K562 (cell line): ENCODE measurements at regions not wholly inside any gene's neighbourhood (a gene's known extent, or its start where the extent isn't known, plus 50 kb on each side); places are given as distances from the start of the nearest gene placed in this dataset.

Experiments used
- ATAC-seq: fragments of 200-7000 bp; cut with Tn5 transposase; 3 replicates; pipeline ENCODE4 v1.9.1; 2020; ENCODE audit warnings: moderate library complexity
- BruUV-seq: library from RNA; stranded (reverse); fragments of 400-500 nt; replicated peaks from 2 replicates; lab custom pipeline; 2021; lab: Mats Ljungman, UMichigan
- CTCF ChIA-PET: fragments of 300-600 bp; formaldehyde crosslinking; extraction: SDS; loops from one replicate; lab custom pipeline; 2021; ENCODE audit warnings: low intra/inter-chr PET ratio; lab: Yijun Ruan, JAX
- POLR2A ChIA-PET: fragments of 300-600, 350-650 bp; sonication (Branson Sonifier 250); formaldehyde crosslinking; extraction: SDS; loops from one replicate; lab custom pipeline; 2021; ENCODE audit warnings: antibody characterized with exemption, inconsistent platforms; lab: Yijun Ruan, JAX
- DNase-seq, 4 experiments: peaks; one replicate each; pipeline versions ENCODE4 v3.0.0 to v3.0.0-alpha.2; 2011 to 2018; ENCODE audit warnings: low spot score in 3 of 4, mixed read lengths in 3 of 4; ENCODE audit errors: extremely low read depth in 1 of 4
- FAIRE-seq: peaks from 2 replicates; lab custom pipeline; 2011; peaks lifted over from hg19 to GRCh38; lab: Jason Lieb, UNC
- H2AFZ ChIP-seq: 2 replicates; pipeline ENCODE4 v1.6.0; 2011; ENCODE audit warnings: low read depth, low read length, control low read depth, inconsistent platforms
- H3K27ac ChIP-seq: fragments of 200-600 bp; 3 replicates; pipeline ENCODE4 v1.8.0; 2011; ENCODE audit warnings: low read depth, mild to moderate bottlenecking, control low read depth, inconsistent platforms, low read length, moderate library complexity, mixed read lengths; ENCODE audit errors: extremely low read depth
- H3K27me3 ChIP-seq, 2 experiments: fragments of 300-600 bp in 1 of 2; 2 replicates in 1 of 2; 3 replicates in 1 of 2; pipeline versions ENCODE4 v1.6.0 to v1.8.0; 2011; ENCODE audit warnings: inconsistent platforms in 2 of 2, low read length in 2 of 2, mild to moderate bottlenecking in 1 of 2, mixed read lengths in 1 of 2, moderate library complexity in 1 of 2; ENCODE audit not compliant: control insufficient read depth in 2 of 2, insufficient read depth in 2 of 2
- H3K36me3 ChIP-seq: fragments of 300-600 bp; 3 replicates; pipeline ENCODE4 v1.8.0; 2011; ENCODE audit warnings: mild to moderate bottlenecking, low read length, inconsistent platforms; ENCODE audit not compliant: control insufficient read depth, insufficient read depth
- H3K4me1 ChIP-seq, 2 experiments: fragments of 200-600 bp in 1 of 2; replicated peaks in 1 of 2; 2 replicates in 1 of 2; 3 replicates in 1 of 2; pipeline versions ENCODE4 v1.5.1 to v1.8.0; 2011; ENCODE audit warnings: inconsistent platforms in 2 of 2, low read length in 2 of 2, mild to moderate bottlenecking in 1 of 2, mixed read lengths in 1 of 2, moderate library complexity in 1 of 2; ENCODE audit not compliant: control insufficient read depth in 2 of 2, insufficient read depth in 2 of 2
- H3K4me2 ChIP-seq: 2 replicates; pipeline ENCODE4 v1.6.1; 2011; ENCODE audit warnings: low read length, control low read depth, inconsistent platforms, mixed read lengths; ENCODE audit not compliant: insufficient read depth
- H3K4me3 ChIP-seq: fragments of 200-600 bp; sonication (generic), shearing (Covaris generic); 2 replicates; pipeline ENCODE4 v1.5.1; 2016; ENCODE audit warnings: control low read depth, inconsistent platforms
- H3K79me2 ChIP-seq: fragments of 200-600 bp; 3 replicates; pipeline ENCODE4 v1.8.0; 2011; ENCODE audit warnings: low read length, inconsistent platforms; ENCODE audit not compliant: control insufficient read depth, insufficient read depth
- H3K9ac ChIP-seq, 2 experiments: 2 replicates each; pipeline versions ENCODE4 v1.6.0 to v1.6.1; 2011; ENCODE audit warnings: low read depth in 2 of 2, low read length in 2 of 2, control low read depth in 1 of 2, inconsistent platforms in 1 of 2, mild to moderate bottlenecking in 1 of 2, mixed read lengths in 1 of 2; ENCODE audit not compliant: insufficient read depth in 1 of 2
- H3K9me1 ChIP-seq: one replicate; pipeline ENCODE4 v1.6.0; 2011; ENCODE audit warnings: inconsistent platforms, mild to moderate bottlenecking, low read length, moderate library complexity; ENCODE audit not compliant: control insufficient read depth, insufficient read depth
- H3K9me3 ChIP-seq: replicated peaks from 2 replicates; pipeline ENCODE4 v1.5.1; 2011; ENCODE audit warnings: low read depth, low read length, inconsistent platforms; ENCODE audit not compliant: control insufficient read depth, insufficient read depth
- H4K20me1 ChIP-seq: replicated peaks from 2 replicates; pipeline ENCODE4 v1.6.1; 2011; ENCODE audit warnings: low read length, inconsistent platforms, mixed read lengths; ENCODE audit not compliant: control insufficient read depth, insufficient read depth
- ARID3B ChIP-seq: fragments of 250-450 bp; sonication (Bioruptor Pico); IDR thresholded peaks from 2 replicates; pipeline ENCODE4 v1.4.0; 2020; ENCODE audit warnings: borderline replicate concordance
- COPS2 ChIP-seq: fragments of 450-650 bp; conservative IDR thresholded peaks from 2 replicates; pipeline ENCODE4 v1.6.1; 2016; ENCODE audit warnings: mild to moderate bottlenecking, moderate library complexity
- FOXM1 ChIP-seq, 2 experiments: fragments of 450-650 bp in 1 of 2; sonication (generic) in 1 of 2; formaldehyde crosslinking in 1 of 2; IDR thresholded peaks; 2 replicates each; pipeline versions ENCODE4 v1.6.1 to v1.9.0; 2017 to 2022; ENCODE audit warnings: low read depth in 2 of 2, mild to moderate bottlenecking in 2 of 2, missing genetic modification reagents in 1 of 2, moderate library complexity in 1 of 2
- MAFK ChIP-seq: IDR thresholded peaks from 2 replicates; pipeline ENCODE4 v1.6.1; 2011; ENCODE audit warnings: low read length, improper control_type of control experiment
- MCM7 ChIP-seq, 2 experiments: fragments of 450-650 bp; IDR thresholded peaks; 2 replicates each; pipeline ENCODE4 v1.6.1; 2016 to 2018
- NR2F6 ChIP-seq: fragments of 450-650 bp; formaldehyde crosslinking; IDR thresholded peaks from 2 replicates; pipeline ENCODE4 v1.4.0; 2020; ENCODE audit warnings: mild to moderate bottlenecking
- NRF1 ChIP-seq, 2 experiments: fragments of 450-650 bp; IDR thresholded peaks in 1 of 2; conservative IDR thresholded peaks in 1 of 2; 2 replicates each; pipeline ENCODE4 v1.6.1; 2014; ENCODE audit warnings: mild to moderate bottlenecking in 2 of 2
- RBM15 ChIP-seq: fragments of 200-400 bp; formaldehyde crosslinking; IDR thresholded peaks from 2 replicates; pipeline ENCODE4 v1.6.1; 2018; ENCODE audit warnings: mild to moderate bottlenecking, low read length, moderate library complexity; ENCODE audit not compliant: insufficient read depth
- SRSF3 ChIP-seq: fragments of 200-400 bp; formaldehyde crosslinking; IDR thresholded peaks from 2 replicates; pipeline ENCODE4 v1.6.1; 2016; ENCODE audit warnings: mild to moderate bottlenecking, low read length, moderate library complexity; ENCODE audit not compliant: insufficient read depth
- THRA ChIP-seq: fragments of 450-650 bp; IDR thresholded peaks from 2 replicates; pipeline ENCODE4 v1.6.1; 2017; ENCODE audit warnings: mild to moderate bottlenecking, moderate library complexity
- XRCC4 ChIP-seq: IDR thresholded peaks from one replicate; pipeline ENCODE4 v1.6.1; 2011; ENCODE audit not compliant: insufficient read depth, insufficient read length; ENCODE audit errors: extremely low read depth
- ZNF717 ChIP-seq: fragments of 250-450 bp; sonication (Bioruptor Pico); IDR thresholded peaks from 2 replicates; pipeline ENCODE4 v1.5.0; 2021
- WGBS: fragments of 100-300 bp; shearing (Covaris generic); methylation state at CpG from one replicate; pipeline ENCODE4 v1.1.6; 2016; ENCODE audit warnings: low coverage, mixed read lengths; ENCODE audit not compliant: insufficient coverage; ENCODE audit errors: missing lambda C conversion rate; 5-methylcytosine and 5-hydroxymethylcytosine counted together
- in situ Hi-C: fragments of 300-500 bp; cut with MboI; formaldehyde crosslinking; loops from 4 replicates; pipeline ENCODE4 v1.15.0; 2018; ENCODE audit warnings: inconsistent platforms, mixed read lengths
- intact Hi-C: fragments of 100-400 bp; cut with micrococcal nuclease; formaldehyde crosslinking; loops from 2 replicates; pipeline ENCODE4 v1.14.2; 2022
- TF ChIP-seq, protein P1 (sequence below): fragments of 450-650 bp; formaldehyde crosslinking; IDR thresholded peaks from 2 replicates; pipeline ENCODE4 v1.4.0; 2020; ENCODE audit warnings: mild to moderate bottlenecking, moderate library complexity
- TF ChIP-seq, protein P2 (sequence below): fragments of 250-450 bp; sonication (Bioruptor Pico); IDR thresholded peaks from 2 replicates; pipeline ENCODE4 v1.8.0; 2022; ENCODE audit warnings: inconsistent platforms
- TF ChIP-seq, protein P3 (sequence below): fragments of 250-450 bp; sonication (Bioruptor Pico); IDR thresholded peaks from 2 replicates; pipeline ENCODE4 v1.5.0; 2021

GRCh38 chrX:138504273-138504672, 207.2 kb downstream of the FGF13 start:
- no peak overlapping the region for H3K4me2 ChIP-seq
- 0% methylated on average over 3 of the region's 3 CpGs for WGBS
- no peak for FAIRE-seq
- H3K79me2 ChIP-seq = no peaks in the 10 kb centered on the region
- no peaks in the 10 kb centered on the region for H3K36me3 ChIP-seq
- CTCF ChIA-PET = no interaction called here
- H4K20me1 ChIP-seq = no peaks in the 10 kb centered on the region
- no peak overlapping the region for H2AFZ ChIP-seq
- no peaks in the 10 kb centered on the region for H3K4me1 ChIP-seq
- no peak overlapping the region for H3K27ac ChIP-seq
- H3K9ac ChIP-seq = no peak overlapping the region
- POLR2A ChIA-PET = no interaction called here
- H3K9me3 ChIP-seq = no peaks in the 10 kb centered on the region
- intact Hi-C loops = no loop called here
- no peaks in the 10 kb centered on the region for H3K9me1 ChIP-seq
- DNase-seq = no peak
- H3K27me3 ChIP-seq = no peaks in the 10 kb centered on the region
- in situ Hi-C loops = no loop called here
- no TSS peak for BruUV-seq
- no peak for TF ChIP-seq NRF1 (conservative IDR thresholded peaks at IDR 0.05 in 1 of 2, IDR thresholded peaks at IDR 0.05 in 1 of 2)
- TF ChIP-seq, protein P1, sequence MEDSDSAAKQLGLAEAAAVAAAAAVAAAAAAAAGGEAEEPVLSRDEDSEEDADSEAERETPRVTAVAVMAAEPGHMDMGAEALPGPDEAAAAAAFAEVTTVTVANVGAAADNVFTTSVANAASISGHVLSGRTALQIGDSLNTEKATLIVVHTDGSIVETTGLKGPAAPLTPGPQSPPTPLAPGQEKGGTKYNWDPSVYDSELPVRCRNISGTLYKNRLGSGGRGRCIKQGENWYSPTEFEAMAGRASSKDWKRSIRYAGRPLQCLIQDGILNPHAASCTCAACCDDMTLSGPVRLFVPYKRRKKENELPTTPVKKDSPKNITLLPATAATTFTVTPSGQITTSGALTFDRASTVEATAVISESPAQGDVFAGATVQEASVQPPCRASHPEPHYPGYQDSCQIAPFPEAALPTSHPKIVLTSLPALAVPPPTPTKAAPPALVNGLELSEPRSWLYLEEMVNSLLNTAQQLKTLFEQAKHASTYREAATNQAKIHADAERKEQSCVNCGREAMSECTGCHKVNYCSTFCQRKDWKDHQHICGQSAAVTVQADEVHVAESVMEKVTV (CRISPR knock-in tag) = no peak
- no peak for TF ChIP-seq ZNF717 (CRISPR knock-in tag)
- no peak for TF ChIP-seq MAFK
- TF ChIP-seq THRA = no peak
- no peak for TF ChIP-seq COPS2
- TF ChIP-seq ARID3B (CRISPR knock-in tag) = no peak
- TF ChIP-seq MCM7 (IDR thresholded peaks at IDR 0.05) = no peak
- no peak for TF ChIP-seq XRCC4
- no peak for TF ChIP-seq FOXM1 (IDR thresholded peaks at IDR 0.05; ENCODE audit: low read depth)
- TF ChIP-seq FOXM1 (CRISPR knock-in tag; IDR thresholded peaks at IDR 0.05; ENCODE audit: low read depth) = no peak
- no peak for TF ChIP-seq RBM15
- TF ChIP-seq NR2F6 (CRISPR knock-in tag) = no peak
- TF ChIP-seq SRSF3 = no peak
- TF ChIP-seq, protein P2, sequence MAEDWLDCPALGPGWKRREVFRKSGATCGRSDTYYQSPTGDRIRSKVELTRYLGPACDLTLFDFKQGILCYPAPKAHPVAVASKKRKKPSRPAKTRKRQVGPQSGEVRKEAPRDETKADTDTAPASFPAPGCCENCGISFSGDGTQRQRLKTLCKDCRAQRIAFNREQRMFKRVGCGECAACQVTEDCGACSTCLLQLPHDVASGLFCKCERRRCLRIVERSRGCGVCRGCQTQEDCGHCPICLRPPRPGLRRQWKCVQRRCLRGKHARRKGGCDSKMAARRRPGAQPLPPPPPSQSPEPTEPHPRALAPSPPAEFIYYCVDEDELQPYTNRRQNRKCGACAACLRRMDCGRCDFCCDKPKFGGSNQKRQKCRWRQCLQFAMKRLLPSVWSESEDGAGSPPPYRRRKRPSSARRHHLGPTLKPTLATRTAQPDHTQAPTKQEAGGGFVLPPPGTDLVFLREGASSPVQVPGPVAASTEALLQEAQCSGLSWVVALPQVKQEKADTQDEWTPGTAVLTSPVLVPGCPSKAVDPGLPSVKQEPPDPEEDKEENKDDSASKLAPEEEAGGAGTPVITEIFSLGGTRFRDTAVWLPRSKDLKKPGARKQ (CRISPR knock-in tag) = no peak
- TF ChIP-seq, protein P3, sequence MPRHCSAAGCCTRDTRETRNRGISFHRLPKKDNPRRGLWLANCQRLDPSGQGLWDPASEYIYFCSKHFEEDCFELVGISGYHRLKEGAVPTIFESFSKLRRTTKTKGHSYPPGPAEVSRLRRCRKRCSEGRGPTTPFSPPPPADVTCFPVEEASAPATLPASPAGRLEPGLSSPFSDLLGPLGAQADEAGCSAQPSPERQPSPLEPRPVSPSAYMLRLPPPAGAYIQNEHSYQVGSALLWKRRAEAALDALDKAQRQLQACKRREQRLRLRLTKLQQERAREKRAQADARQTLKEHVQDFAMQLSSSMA (CRISPR knock-in tag) = no peak
- ATAC-seq = no peak
- H3K4me3 ChIP-seq = no peak overlapping the region
